ENCODE measurements at regions not wholly inside any gene's neighbourhood (a gene's known extent, or its start where the extent isn't known, plus 50 kb on each side); places are given as distances from the start of the nearest gene placed in this dataset.

DNA sequence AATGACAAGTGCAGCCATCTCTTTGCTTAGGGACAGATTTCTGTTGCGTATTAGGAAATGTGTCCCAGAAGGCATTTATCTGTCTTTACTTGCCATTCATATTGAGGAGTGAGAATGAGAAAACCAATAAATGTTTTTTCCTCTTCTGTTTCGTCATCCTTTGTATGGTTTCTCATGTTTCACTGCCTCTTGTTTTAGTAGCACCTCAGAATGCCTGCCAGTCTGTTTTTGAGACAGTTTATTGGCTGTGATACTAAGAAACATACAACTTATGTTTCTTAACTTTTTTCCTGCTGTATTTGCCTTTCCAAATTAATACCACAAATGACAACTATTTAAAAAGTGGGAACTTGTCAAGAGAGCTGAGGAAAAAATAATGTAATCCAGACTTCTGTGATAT lies 390.2 kb upstream of the GOLIM4 start:
- DNase-seq (ENCODE audit: low spot score) (no peak), ATAC-seq (ENCODE audit: insufficient number of reproducible peaks, low FRiP score, low read depth) (no peak)
- H3K27me3 ChIP-seq (replicated peaks; ENCODE audit: insufficient read depth): no peaks in the 10 kb centered on the region
- no peak overlapping the region for H3K4me3 ChIP-seq
- H3K27ac ChIP-seq: no peak overlapping the region
- no peaks in the 10 kb centered on the region for H3K36me3 ChIP-seq
- H3K9me3 ChIP-seq: no peaks in the 10 kb centered on the region
- TF ChIP-seq, protein P1, sequence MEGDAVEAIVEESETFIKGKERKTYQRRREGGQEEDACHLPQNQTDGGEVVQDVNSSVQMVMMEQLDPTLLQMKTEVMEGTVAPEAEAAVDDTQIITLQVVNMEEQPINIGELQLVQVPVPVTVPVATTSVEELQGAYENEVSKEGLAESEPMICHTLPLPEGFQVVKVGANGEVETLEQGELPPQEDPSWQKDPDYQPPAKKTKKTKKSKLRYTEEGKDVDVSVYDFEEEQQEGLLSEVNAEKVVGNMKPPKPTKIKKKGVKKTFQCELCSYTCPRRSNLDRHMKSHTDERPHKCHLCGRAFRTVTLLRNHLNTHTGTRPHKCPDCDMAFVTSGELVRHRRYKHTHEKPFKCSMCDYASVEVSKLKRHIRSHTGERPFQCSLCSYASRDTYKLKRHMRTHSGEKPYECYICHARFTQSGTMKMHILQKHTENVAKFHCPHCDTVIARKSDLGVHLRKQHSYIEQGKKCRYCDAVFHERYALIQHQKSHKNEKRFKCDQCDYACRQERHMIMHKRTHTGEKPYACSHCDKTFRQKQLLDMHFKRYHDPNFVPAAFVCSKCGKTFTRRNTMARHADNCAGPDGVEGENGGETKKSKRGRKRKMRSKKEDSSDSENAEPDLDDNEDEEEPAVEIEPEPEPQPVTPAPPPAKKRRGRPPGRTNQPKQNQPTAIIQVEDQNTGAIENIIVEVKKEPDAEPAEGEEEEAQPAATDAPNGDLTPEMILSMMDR (IDR thresholded peaks at IDR 0.05): no peak
- no peaks in the 10 kb centered on the region for H3K4me1 ChIP-seq (ENCODE audit: control insufficient read depth in 1 of 2, low read depth in 2 of 2)

DNA sequence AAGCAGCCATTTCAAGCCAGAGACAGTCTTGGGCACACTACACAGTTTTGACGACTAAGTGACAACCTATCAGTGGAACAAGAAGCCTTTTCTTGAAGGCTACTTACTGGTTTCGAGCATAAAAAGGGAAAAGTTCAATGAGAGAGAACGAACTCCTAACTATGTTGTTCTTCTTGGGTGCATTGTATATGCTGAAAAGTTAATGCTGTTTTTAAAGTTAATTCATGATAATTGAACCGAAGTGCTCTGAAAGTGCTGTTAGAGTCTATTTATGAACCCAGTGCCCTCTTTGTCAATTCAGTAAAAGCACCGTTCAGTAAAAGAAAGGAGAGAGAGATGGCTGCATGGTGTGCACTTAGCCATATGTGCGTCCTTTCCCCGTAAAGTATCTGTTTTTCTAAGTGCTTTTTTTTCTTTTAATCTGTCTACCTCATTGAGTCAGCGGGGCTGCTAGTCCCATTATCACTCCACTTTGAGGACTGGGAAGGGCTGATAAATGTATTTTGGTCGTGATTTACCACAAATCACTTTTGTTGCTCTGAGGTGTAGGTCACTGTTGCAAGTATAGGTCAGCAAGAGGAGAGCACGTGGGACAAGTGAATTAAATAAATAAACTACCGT lies 380.7 kb upstream of the GOLIM4 start:
- no peaks in the 10 kb centered on the region for H3K36me3 ChIP-seq
- no peak overlapping the region for H3K27ac ChIP-seq
- TF ChIP-seq, protein P1 (IDR thresholded peaks at IDR 0.05): no peak
- H3K27me3 ChIP-seq (replicated peaks; ENCODE audit: insufficient read depth): no peaks in the 10 kb centered on the region
- DNase-seq (ENCODE audit: low spot score): no peak
- no peaks in the 10 kb centered on the region for H3K9me3 ChIP-seq
- ATAC-seq (ENCODE audit: insufficient number of reproducible peaks, low FRiP score, low read depth): no peak
- no peaks in the 10 kb centered on the region for H3K4me1 ChIP-seq (ENCODE audit: control insufficient read depth in 1 of 2, low read depth in 2 of 2)
- H3K4me3 ChIP-seq: no peak overlapping the region

DNA sequence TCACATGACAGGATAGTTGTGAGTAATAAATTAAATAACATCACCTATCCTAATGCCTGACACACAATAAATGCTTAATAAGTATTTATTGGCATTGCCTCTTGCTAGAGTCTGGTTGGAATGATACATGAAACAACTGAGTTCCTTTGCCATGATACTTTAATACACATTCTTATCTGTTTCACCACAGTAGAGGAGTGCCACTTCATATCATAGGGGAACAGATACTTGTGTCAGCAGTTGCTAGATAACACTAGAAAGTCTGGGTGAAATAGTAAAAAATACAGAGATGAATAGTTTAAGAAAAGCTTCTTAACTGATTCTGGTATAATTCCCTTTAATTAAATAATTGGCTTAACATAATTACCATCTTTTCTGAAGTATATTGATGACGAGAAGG lies 380.0 kb upstream of the GOLIM4 start:
- H3K36me3 ChIP-seq: no peaks in the 10 kb centered on the region
- no peaks in the 10 kb centered on the region for H3K27me3 ChIP-seq (replicated peaks; ENCODE audit: insufficient read depth)
- H3K27ac ChIP-seq: no peak overlapping the region
- H3K9me3 ChIP-seq: no peaks in the 10 kb centered on the region
- no peak for DNase-seq (ENCODE audit: low spot score)
- no peak overlapping the region for H3K4me3 ChIP-seq
- ATAC-seq (ENCODE audit: insufficient number of reproducible peaks, low FRiP score, low read depth): no peak
- TF ChIP-seq, protein P1 (IDR thresholded peaks at IDR 0.05): no peak
- H3K4me1 ChIP-seq (ENCODE audit: control insufficient read depth in 1 of 2, low read depth in 2 of 2): no peaks in the 10 kb centered on the region

DNA sequence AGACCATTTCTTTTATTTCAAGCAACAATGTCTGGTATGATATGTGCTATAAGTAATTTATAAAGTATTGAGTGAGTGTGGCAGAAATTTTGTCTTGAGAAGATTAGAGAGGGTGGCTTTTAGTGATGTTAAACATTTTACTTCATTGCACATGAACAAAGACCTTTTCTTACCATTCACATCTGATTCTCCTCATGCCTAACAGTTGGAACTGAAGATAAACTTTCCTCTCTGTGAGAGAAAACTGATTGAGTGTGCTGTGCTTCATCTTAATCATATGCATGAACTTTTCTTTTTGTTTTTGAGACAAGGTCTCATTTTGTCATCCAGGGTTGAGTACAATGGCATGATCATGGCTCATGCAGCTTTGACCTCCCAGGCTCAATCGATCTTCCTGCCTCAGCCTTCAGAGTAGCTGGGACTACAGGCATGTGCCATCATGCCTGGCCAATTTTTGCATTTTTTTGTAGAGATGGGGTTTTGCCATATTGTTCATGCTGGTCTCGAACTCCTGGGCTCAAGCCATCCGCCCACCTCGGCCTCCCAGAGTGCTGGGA lies 377.7 kb upstream of the GOLIM4 start:
- no peak for DNase-seq (ENCODE audit: low spot score)
- no peak for ATAC-seq (ENCODE audit: insufficient number of reproducible peaks, low FRiP score, low read depth)
- no peaks in the 10 kb centered on the region for H3K4me1 ChIP-seq (ENCODE audit: control insufficient read depth in 1 of 2, low read depth in 2 of 2)
- no peak overlapping the region for H3K4me3 ChIP-seq
- TF ChIP-seq, protein P1 (IDR thresholded peaks at IDR 0.05): no peak
- H3K27ac ChIP-seq: no peak overlapping the region
- no peaks in the 10 kb centered on the region for H3K36me3 ChIP-seq
- H3K27me3 ChIP-seq (replicated peaks; ENCODE audit: insufficient read depth): no peaks in the 10 kb centered on the region
- H3K9me3 ChIP-seq: no peaks in the 10 kb centered on the region

DNA sequence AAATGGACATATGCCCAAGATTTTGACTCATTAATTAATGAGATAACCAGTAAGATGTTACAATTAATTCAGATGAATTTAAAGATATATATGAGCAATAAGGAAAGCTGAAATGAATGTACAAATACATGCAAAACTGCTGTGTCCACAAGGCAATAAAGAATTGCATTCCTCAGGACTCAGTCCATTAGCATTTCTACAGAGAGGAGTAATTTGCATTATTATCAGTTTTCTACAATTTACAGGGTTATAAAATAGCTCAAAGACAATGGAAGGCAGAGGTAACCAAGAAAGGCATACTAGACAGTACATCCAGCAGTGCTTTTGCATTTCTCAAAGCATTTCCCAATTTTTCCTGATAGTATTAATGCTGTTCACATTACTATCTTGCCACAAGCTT lies 377.1 kb upstream of the GOLIM4 start:
- Histone ChIP-seq H3K27me3 (replicated peaks; ENCODE audit: insufficient read depth) (no peaks in the 10 kb centered on the region), H3K27ac (no peak overlapping the region), H3K36me3 (no peaks in the 10 kb centered on the region), H3K4me3 (no peak overlapping the region), H3K4me1 (ENCODE audit: control insufficient read depth in 1 of 2, low read depth in 2 of 2) (no peaks in the 10 kb centered on the region), H3K9me3 (no peaks in the 10 kb centered on the region)
- TF ChIP-seq, protein P1 (IDR thresholded peaks at IDR 0.05): no peak
- ATAC-seq (ENCODE audit: insufficient number of reproducible peaks, low FRiP score, low read depth) (no peak), DNase-seq (ENCODE audit: low spot score) (no peak)
